ENCODE measurements at regions not wholly inside any gene's neighbourhood (a gene's known extent, or its start where the extent isn't known, plus 50 kb on each side); places are given as distances from the start of the nearest gene placed in this dataset.

- TF ChIP-seq CTCF (IDR thresholded peaks at IDR 0.05) (no peak), POLR2A (IDR thresholded peaks at IDR 0.05) (no peak)
Observed at GRCh38 chr20:60408435-60408834, 450.2 kb downstream of the CDH26 start.

All from uterus (tissue), 2 donors.